DND-41 (cell line): ENCODE measurements at regions not wholly inside any gene's neighbourhood (a gene's known extent, or its start where the extent isn't known, plus 50 kb on each side); places are given as distances from the start of the nearest gene placed in this dataset.
"Not testable (repeated sequence)": the region's sequence is repeated elsewhere in the genome, so short reads cannot be mapped to it uniquely, and the experiment has no call there.

Source experiments
- CTCF ChIP-seq: IDR thresholded peaks from 2 replicates; pipeline ENCODE4 v1.5.1; 2012; ENCODE audit warnings: borderline replicate concordance, low read length, moderate library complexity, mild to moderate bottlenecking; ENCODE audit not compliant: poor library complexity, severe bottlenecking; ENCODE audit errors: extremely low read depth
- EZH2 ChIP-seq: IDR thresholded peaks from 3 replicates; pipeline ENCODE4 v1.6.1; 2012; ENCODE audit warnings: borderline replicate concordance, low read depth, mild to moderate bottlenecking, moderate library complexity, low read length, inconsistent platforms; ENCODE audit not compliant: severe bottlenecking

- not testable (repeated sequence) for TF ChIP-seq EZH2, CTCF
Measured at GRCh38 chrX:3837958-3838643, 124.7 kb upstream of the PRKX start.
